ENCODE measurements at regions not wholly inside any gene's neighbourhood (a gene's known extent, or its start where the extent isn't known, plus 50 kb on each side); places are given as distances from the start of the nearest gene placed in this dataset.
A peak's percentile ranks its signal among the peaks of the same experiment; 100 is the strongest.

DNA sequence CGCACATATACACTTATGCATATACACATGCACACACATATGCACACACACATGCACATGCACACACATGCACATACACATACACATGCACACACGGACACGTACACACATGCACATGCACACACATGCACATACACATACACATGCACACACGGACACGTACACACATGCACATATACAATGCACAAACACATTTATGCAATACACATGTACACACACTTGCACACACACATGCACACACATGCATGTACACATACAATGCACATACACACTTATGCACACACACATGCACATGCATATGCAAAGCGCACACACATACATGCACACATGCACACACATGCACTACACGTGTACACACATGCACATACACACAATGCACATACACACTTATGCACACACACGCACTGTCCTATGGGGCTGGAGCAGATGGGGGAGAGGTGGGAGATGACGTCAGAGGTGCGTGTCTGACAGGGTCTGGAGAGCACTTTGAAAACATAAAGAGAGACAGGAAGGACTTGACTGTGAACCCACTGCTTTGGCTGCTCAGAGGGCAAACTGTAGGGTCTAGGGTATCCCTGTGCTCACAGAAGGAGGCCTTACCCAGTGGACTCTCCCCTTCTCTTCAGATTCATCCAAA is 108.2 kb downstream of the UQCRFS1 start:
- H3K4me3 ChIP-seq (ENCODE audit: control insufficient read depth, low read depth, low read length), result no peak overlapping the region
- TF ChIP-seq, protein P1, sequence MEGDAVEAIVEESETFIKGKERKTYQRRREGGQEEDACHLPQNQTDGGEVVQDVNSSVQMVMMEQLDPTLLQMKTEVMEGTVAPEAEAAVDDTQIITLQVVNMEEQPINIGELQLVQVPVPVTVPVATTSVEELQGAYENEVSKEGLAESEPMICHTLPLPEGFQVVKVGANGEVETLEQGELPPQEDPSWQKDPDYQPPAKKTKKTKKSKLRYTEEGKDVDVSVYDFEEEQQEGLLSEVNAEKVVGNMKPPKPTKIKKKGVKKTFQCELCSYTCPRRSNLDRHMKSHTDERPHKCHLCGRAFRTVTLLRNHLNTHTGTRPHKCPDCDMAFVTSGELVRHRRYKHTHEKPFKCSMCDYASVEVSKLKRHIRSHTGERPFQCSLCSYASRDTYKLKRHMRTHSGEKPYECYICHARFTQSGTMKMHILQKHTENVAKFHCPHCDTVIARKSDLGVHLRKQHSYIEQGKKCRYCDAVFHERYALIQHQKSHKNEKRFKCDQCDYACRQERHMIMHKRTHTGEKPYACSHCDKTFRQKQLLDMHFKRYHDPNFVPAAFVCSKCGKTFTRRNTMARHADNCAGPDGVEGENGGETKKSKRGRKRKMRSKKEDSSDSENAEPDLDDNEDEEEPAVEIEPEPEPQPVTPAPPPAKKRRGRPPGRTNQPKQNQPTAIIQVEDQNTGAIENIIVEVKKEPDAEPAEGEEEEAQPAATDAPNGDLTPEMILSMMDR (IDR thresholded peaks at IDR 0.05; ENCODE audit: control insufficient read depth, insufficient read depth, low read depth, low read length, missing control alignments), result no peak

DNA sequence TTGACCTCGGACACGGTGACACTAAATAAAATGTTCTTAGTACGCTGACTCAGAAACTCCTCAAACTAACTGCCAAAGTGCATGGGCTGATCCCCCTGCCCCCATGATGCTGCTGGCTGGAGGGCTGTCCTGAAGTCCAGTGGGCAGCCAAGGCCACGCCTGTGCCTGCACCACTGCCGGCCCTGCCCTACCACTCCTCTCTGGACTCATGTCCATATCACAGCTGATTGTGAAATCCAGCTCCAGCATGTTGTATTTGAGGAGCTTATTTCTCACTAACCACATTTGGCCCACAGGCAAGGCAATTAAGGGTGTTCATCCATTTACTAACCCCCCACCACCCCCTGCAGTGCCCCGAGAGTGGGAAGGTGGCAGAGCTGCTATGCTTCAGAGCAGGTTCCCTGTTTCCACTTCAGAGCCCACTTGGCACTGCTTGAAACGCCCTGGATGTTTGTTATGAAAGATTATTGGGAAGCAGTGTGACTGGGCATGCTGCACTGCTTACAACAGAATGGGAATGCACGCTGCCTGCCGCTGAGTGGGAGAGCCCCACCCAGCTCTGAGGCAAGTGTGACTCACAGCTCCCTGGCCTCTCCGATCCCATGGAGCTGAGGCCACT is 114.0 kb downstream of the UQCRFS1 start:
- peak; percentile 92 for DNase-seq (ENCODE audit: low read depth)
- TF ChIP-seq, protein P1 (IDR thresholded peaks at IDR 0.05; ENCODE audit: control insufficient read depth, insufficient read depth, low read depth, low read length, missing control alignments), result no peak
- no peak overlapping the region for H3K4me3 ChIP-seq (ENCODE audit: control insufficient read depth, low read depth, low read length)

More for the DNA sequence above, 108.2 kb downstream of the UQCRFS1 start:
- no peak for DNase-seq (ENCODE audit: low read depth)

DNA sequence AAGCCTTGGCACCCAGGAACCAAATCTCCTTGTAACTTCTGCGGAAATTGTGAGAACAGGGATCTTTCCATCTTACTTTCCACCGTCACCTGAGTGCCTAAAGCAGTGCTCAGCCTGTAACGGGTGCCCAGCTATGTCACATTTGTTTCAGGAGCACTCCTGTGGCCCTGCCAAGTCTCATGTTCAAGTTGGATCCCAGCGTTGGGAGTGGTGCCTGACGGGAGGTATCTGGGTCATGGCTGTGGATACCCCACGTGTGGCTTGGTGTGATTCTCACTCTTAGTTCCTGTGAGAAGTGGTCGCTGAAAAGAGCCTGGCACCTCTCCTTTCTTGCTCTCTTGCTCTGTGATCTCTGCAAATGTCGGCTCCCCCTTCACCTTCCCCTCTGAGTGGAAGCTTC is 114.9 kb downstream of the UQCRFS1 start:
- TF ChIP-seq, protein P1 (IDR thresholded peaks at IDR 0.05; ENCODE audit: control insufficient read depth, insufficient read depth, low read depth, low read length, missing control alignments), result no peak
- no peak overlapping the region for H3K4me3 ChIP-seq (ENCODE audit: control insufficient read depth, low read depth, low read length)
- no peak for DNase-seq (ENCODE audit: low read depth)

DNA sequence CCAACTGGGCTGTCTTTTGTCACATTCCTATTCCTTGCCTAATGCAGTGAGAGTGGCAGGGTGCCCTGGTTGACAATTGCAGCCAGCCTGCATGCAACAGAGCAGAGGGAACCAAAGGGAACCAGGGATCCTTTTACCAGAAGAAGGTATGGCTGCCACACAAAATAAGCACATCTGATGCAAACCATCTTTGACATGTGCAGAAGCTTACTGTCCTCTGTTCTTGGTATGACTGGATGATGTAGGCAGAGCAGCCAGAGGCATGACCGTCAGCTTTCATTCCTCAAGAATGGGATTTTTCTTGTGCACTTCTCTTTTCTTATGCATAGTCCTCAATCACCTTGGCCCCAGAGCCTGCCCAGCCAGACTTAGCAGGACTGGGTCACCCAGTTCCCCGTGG is 116.1 kb downstream of the UQCRFS1 start:
- TF ChIP-seq, protein P1 (IDR thresholded peaks at IDR 0.05; ENCODE audit: control insufficient read depth, insufficient read depth, low read depth, low read length, missing control alignments), result no peak
- no peak for DNase-seq (ENCODE audit: low read depth)
- H3K4me3 ChIP-seq (ENCODE audit: control insufficient read depth, low read depth, low read length), result no peak overlapping the region

DNA sequence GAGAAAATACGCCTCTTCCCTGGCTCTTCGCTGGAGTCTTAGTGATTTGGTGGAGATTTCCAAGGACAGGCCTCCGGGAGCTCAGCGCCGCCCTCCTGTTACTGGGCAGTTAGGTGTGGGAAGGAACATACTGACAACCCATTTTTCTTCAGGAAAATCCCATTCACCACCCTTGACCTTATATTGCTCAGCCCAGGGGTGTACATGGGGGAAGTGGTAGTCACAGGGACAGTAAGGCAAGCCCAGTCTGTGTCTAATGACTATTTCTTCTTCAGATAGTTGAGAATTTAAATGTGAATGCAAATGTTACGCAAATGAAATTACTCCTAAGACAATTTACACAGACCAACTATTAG is 119.4 kb downstream of the UQCRFS1 start:
- TF ChIP-seq, protein P1 (IDR thresholded peaks at IDR 0.05; ENCODE audit: control insufficient read depth, insufficient read depth, low read depth, low read length, missing control alignments), result no peak
- DNase-seq (ENCODE audit: low read depth), result no peak
- no peak overlapping the region for H3K4me3 ChIP-seq (ENCODE audit: control insufficient read depth, low read depth, low read length)

DNA sequence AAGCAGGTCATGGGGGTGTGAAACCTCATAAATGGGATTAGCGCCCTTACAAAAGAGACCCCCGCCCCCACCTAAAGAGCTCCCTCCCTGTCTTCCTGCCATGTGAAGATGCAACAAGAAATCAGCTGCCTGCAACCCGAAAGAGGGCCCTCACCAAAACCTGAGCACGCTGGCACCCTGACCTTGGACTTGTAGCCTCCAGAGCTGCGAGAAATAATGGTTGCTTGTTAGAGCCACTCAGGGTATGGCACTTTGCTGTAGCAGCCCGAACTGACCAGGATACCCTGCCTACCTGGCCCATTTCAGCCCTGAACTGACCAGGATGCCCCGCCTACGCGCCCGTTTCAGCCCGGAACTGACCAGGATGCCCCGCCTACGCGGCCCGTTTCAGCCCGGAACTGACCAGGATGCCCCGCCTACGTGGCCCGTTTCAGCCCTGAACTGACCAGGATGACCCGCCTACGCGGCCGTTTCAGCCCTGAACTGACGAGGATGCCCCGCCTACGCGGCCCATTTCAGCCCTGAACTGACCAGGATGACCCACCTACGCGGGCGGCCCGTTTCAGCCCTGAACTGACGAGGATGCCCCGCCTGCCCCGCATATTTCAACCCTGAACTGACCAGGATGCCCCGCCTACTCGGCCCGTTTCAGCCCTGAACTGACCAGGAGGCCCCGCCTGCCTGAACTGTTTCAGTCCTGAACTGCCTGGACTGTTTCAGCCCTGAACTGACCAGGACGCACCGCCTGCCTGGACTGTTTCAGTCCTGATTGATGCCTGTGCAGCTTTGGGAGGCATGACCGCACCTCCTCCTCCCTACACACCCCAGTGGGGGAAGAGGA is 120.0 kb downstream of the UQCRFS1 start:
- H3K4me3 ChIP-seq (ENCODE audit: control insufficient read depth, low read depth, low read length), result no peak overlapping the region
- no peak for DNase-seq (ENCODE audit: low read depth)
- TF ChIP-seq, protein P1 (IDR thresholded peaks at IDR 0.05; ENCODE audit: control insufficient read depth, insufficient read depth, low read depth, low read length, missing control alignments), result no peak
